Myocyte (in vitro differentiated cells): ENCODE measurements at regions not wholly inside any gene's neighbourhood (a gene's known extent, or its start where the extent isn't known, plus 50 kb on each side); places are given as distances from the start of the nearest gene placed in this dataset.

Experiments used
- DNase-seq: peaks from one replicate; pipeline ENCODE4 v3.0.0-alpha.2; 2012; ENCODE audit warnings: low read depth

DNA sequence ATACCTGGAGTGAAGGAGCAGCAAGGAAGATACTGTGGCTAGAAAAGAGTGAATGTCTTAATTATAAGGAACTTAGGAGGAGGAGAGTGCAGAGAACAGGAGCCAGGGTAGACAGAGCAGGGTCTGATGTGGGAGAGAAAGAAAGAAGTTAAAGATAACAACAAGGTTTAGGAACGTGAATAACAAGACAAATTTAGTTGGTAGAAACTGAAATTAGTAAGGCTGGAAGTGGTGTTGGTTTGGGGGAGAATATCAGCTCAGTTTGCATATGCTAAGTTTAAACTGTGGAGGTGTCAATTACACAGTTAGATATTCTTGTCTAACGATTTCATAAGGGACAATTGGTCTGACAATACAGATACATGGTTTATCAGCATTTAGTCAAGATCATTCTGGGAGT lies 1123.7 kb upstream of the PABPC4L start:
- DNase-seq = no peak

DNA sequence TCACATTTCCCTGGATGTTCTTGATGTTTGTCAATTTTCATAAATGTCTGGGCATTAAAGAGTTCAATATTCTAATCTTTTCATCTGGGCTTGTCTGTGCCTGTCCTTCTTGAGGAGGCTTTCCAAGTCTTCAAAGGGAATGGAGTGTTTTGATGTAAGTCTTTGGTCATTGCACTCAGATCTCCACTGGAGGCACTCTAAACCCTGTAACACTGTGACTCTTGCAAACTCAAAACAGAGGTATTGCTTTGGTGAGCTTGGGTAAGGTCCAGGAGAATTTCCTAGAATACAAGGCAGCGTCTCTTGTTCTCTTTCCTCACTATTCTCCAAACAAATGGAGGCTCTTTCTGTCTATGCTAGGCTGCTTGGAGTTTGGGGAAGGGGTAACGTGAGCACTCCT lies 1118.1 kb upstream of the PABPC4L start:
- peak; percentile 5 for DNase-seq

DNA sequence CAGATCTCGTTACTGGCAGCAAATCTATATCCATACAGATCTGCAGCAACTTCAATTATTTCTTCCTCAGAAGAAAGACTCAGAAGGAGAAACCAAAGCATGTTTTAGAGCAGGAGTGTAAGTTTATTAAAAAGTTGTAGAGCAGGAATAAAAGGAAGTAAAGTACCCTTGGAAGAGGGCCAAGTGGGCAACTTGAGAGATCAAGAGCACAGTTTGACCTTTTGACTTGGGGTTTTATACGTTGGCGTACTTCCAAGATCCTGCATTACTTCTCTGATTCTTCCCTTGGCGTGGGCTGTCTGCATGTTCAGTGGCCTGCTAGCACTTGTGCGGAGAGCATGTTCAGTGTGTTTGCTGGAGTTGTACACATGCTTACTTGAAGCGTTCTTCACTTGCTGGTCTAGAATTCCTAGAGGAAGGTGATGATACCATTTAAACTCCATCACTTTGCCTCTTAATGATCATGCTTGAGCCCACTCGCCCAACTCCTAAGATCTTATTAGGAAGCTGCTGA lies 1114.7 kb upstream of the PABPC4L start:
- DNase-seq = peak; percentile 4

DNA sequence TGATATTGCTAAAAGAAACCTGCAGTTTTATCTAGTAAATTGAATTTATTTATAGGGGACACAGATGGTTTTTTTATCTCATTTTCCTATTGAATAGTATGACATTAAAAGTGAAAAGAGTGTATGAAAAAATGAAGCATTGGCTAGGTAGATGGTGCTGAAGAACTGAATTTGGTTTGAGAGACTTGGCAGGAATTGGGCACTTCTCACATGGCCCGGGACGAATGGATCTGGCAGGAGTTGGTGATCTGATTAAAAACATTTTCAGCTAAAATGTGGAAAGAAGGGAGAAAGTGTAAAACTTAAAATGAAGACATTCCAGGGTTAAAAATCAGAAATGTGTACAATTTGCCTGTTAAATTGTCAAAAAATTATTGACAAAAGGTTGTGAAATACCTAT lies 1088.5 kb upstream of the PABPC4L start:
- DNase-seq = no peak

DNA sequence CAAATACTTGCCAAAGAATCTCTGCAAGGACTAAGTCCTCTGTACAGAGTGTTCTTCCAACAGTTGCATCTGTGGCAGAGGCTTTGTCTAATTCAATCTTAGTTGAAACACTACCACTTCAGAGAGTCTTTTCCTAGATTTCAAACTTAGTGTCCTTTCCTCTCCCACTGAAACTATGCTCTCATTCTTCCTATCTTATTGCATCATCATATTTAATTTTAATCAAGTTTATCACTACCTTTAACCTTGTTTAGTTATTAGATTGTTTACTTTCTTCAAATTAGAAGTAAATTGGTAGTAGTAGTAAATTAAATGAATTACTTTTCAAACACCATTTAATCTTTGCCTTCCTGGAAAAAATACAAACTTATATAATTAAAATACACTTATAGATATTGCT lies 1082.3 kb upstream of the PABPC4L start:
- no peak for DNase-seq

DNA sequence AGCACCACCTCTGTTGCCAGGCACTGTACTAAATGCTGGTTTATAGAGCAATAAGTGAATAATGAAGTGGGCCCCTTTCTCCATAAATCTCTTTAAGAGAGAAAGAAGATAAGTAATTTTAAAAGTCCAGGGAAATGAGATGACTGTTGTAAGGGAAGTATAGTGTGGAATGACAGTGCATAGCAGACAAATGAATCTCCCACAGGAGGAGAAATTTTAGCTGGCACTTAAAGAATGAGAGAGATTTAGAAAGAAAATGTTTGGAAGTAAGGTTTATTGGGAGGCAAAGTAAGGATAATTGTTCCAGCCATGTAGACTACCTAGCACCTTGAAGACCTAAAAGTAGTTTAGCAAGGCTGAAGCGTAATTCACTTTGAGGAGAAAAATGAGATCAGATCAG lies 1081.1 kb upstream of the PABPC4L start:
- DNase-seq = no peak

DNA sequence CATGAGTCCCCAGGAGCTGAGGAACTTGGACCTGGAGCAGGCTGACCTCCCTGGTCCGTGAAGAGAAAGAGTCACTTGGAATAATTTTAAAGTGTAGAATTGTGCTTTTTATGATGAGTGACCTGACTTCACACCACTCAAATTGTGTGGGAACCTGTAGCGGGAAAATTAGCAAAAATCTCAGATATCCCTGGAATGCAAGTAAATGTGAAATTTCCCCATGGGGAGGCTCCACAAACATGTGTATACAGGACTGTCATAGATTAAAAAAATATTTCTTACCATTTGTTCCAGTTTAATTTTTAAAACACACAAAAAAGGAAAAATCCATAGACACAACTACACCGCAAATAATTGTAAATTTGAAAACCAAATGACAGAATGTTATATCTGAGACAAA lies 1079.6 kb upstream of the PABPC4L start:
- DNase-seq = peak; percentile 13

DNA sequence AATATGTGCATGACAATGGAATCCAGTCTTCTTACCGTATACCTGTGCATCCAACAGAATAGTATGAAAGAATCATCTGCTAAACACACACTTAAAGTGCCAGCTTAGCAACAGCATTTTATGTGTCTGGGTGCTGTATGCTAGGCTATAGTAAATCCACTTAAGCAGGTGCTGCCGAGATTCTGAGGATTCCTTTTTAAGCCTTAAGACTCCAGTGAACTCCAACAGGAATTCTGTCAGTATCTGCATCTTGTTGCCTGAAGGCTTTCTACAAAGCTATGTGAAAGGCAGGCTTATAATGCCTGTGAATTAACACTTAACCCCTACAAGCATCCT lies 1076.4 kb upstream of the PABPC4L start:
- DNase-seq = peak; percentile 18

DNA sequence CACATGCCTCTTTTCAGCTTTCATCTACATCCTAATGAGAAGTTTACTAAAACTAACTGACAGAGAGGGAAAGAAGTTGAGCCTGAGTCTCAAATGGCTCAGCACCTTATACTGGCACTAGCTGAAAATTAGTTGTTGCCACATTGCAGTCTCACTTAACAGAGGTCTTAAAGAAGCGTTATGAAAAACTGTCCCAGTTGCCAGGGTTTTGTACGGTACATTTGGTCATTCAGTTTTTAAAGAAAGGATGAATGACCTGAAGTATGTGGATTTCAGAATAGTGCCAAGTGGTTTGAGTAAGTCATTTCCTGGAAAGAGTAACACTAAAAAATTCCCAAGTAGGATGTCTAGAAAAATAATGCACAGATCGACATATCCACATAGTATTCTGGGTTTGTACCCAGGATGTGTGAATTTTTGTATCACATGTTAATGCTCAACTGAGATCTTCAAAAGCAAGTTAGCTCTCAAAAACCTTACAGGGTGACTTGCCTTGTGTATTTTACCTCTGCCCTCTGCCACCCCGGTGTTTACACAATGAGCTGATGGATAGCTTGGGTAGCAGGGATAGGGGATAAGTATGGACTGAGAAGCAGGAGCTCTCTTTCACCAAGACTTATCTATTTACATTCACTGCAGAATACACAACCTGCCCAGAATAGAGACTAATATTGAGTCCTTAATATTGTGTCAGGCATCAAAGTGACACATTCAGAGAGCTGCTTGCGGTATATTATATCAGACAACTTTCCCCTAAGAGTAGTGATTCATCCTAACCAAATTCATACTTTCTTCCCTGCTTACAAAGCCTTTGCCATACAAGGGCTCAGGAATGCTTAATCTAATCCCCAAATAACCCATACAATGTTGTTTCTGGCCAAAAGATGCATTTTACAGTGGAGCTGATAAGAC lies 1075.7 kb upstream of the PABPC4L start:
- peak; percentile 26 for DNase-seq

DNA sequence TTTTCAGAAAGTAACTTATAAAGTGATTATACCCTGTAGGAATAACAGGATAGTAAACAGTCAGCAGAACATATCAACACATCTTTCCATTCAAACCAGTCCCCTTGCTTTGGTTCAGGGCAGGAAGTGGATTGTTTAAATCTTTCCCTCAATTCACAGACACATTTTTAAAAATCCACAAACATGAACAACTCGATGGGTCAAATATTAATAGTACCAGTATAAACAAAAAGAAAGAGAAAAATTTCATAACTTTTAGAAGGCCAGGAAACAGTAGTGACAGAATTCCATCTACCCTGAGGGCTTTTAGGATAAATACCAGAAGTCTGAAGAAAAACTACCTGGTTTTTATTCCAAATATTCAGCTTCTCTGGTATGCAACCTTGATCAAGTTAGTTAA lies 1072.8 kb upstream of the PABPC4L start:
- no peak for DNase-seq

DNA sequence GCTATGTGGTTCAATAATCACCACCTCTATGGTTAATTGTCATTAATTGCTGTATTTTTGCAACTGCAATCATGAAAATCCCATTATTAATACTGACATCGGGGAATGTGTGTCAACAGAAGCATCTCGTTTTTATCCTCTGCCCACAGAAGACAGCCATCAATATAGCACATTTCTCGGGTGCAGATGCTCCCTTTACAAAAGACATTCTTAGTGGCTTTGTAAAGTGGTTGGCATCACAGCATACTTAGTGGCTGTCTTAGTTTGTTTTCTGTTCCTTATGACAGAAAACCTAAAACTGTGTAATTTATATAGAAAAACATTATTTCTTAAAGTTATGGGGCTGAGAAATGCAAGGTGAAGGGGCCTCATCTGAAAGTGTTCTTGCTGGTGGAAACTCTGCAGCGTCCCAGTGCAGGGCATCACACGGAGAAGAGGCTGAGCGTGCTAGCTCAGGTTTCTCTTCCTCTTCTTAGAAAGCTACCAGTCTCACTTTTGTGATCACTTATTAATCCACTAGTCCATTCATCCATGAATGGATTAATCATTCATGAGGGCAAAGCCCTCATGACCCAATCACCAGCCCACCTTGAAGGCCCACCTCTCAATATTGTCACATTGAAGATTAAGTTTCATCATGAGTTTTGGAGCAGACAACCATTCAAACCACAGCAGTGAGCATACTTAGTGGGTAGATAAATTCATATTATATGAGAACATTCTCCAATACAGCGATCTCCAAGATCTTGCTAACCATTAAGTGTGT lies 1067.7 kb upstream of the PABPC4L start:
- DNase-seq = no peak

DNA sequence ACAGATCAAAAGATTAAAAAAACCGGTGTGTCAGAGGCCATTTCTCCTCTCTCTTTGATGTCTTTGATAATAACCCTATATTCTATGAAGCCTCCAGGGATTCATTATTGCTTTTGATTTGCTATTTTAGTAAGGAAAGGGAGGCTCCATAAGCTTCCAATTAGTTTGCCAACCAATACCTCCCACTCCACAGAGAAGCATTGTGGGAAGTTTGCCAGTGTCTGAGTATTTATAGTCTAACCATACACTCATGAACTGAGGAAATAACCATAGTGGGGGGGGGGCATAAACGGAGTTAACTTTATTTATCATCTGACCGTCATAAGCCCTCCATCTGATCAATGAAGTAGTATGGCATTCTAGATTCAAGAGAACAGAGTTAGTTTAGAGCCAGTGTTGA lies 1066.8 kb upstream of the PABPC4L start:
- no peak for DNase-seq

DNA sequence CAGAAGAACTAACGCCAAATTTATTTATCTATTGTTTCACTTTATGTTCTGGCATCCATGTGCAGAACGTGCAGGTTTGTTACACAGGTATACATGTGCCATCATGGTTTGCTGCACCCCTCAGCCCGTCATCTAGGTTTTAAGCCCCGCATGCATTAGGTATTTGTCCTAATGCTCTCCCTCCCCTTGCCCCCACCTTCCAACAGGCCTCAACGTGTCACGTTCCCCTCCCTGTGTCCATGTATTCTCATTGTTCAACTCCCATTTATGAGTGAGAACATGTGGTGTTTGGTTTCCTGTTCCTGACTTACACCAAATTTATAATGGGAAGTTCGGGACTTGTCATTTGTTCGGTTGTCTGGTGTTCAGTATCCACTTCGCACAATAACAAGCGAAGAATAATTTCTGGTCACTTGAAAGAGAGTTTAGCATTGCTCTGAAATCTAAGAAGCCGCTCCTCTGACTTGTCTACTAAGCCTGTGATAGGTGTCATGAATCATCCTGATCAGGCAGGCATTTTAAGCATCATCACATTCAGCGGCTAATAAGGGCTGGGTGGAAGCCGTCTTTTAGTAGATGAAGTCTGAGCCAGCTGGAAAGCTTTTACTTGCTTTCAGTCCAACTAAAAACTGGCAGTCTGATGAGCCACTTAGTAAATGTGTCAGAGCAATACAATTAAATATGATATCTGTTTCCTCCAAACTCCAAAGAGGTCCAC lies 1065.7 kb upstream of the PABPC4L start:
- DNase-seq = no peak

DNA sequence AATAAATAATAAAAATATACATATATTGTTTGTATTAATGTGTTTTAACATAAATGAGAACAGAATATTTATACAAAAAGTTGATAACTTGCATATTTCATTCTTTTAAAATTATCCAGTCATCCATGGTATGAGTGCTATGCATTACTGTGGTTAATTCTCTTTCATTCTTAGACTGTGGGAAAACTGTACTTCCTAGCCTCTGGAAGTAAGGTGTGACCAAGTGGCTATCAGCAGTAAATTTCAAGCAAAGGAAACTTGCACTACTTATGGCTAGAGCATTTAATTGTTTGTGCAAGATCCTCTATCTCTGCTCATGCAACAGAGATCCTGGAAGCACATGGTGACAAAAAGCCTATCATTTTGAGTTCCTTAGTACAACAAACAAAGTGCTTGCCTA lies 1054.5 kb upstream of the PABPC4L start:
- no peak for DNase-seq

DNA sequence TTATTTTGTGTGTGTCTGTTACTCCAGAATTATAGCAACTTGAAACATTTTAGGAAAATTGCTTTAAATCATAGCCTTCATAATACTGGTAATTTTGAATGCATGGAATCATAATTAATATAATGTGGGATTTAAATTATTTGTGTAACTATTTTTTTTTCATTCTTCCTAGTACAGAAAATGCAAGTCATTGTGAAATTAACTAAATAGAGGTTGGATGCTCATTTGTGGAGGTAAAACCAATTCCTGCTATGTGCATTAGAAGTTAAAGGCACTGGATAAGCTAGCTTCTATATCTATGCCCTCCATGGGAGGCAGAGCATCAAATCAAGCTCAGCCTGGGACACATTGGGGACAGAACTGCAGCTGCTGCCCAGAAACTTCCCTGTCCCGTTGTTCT lies 1048.5 kb upstream of the PABPC4L start:
- no peak for DNase-seq

DNA sequence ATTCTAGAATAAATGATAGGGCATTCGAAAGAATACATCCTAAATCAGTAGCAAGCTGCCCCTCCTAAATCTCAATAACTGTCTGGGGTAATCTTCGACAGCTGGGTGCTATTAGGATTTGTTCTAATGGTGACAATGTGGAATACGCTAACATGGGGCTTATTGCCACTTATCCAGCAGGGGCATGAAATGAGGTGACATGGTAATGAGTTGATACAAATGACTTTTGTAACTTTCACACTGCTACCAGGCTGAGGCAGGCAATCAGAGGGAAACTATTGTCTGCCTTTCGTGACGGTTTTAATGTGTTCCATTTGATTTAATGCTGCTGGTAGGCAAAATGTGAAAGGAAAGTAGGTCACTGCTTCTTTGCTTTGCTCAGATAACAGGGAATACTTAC lies 1047.4 kb upstream of the PABPC4L start:
- no peak for DNase-seq

DNA sequence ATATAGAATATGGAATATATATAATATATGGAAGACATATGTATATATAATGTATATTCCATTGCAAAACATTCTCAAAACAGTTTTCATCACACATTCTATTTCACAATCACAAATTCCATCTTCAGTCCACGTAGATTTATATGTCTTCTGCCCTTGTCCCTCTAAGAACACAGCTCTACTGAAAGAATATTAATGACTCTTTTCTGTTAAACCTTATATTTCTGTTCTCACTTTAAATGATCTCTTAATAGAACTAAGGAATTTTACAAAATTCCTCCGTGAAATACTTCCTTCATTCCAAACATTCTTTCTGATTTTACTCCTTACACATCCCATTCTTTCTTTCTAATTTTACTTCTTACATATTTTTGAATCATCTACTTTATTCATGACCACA lies 1043.1 kb upstream of the PABPC4L start:
- DNase-seq = no peak

DNA sequence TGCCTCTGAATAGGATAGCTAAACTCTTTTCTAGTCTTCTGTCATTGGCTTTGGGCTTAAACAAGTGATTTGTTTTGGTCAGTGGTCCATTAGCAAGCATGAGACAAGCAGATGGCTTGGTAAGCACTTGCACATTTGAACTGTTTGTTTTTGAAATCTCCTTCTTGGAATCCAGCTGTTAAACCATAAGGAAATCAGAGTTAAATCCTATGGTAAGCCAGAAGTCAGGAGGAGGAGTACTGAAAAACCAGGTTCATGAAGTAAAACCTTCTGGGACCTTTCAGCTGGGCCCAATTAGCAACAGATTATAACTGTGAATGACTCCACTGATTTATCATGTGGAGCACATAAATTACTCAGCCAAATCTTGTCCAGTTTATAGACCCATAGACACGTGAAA lies 1042.5 kb upstream of the PABPC4L start:
- no peak for DNase-seq

DNA sequence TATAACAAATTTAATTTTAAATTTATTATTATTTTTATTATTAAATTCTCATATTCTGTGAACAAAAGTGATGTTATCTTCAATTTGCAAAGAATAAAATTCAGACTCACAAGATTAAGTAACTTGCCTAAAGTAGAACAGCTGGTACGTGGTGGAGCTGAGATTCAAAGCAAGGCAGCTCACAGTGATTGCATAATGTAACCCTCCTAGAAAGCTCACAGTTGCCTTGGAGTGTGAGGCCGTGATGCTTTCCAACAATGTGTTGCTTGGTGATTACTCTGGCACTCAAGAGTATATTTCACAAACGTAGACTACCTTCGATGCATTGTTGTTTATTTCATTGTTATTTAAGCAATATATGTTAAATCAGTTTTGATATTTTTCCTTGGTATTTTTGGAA lies 1039.2 kb upstream of the PABPC4L start:
- DNase-seq = peak; percentile 82

DNA sequence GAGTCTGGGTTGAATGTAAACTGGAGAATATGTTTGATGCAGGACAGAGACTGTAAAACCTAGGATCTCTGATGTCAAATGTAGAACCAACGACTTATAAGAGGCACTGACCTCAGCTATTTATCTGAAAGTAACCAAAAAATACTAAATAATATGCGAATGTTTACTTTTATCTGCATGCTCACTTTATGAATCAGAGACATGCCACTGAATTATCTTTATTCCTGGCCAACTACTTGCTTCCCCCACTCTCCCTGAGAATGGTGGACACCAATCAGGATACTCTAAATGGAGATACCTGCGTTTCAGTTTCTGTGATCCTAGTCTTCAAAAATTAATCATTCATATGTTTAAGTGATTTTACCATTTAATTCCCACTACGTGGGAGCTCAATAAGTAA lies 1038.4 kb upstream of the PABPC4L start:
- DNase-seq = no peak

DNA sequence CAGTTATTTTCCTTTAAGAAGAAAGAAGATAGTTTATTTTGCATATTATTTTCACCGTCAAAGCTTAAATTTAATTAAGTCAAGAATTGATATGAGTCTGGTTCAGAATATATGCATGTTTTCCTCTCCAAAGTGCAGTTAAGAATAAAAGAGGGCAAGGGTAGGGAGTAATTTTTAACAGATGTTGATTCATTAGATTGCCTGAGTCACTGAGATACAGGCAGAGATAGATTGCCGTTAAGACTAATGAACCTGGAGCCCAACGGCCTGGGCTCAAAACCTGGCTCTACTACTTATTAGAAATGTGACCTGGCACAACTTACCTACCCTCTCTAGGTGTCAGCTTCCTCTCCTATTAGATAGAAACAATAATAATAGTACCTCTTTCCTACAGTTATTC lies 1037.4 kb upstream of the PABPC4L start:
- no peak for DNase-seq

DNA sequence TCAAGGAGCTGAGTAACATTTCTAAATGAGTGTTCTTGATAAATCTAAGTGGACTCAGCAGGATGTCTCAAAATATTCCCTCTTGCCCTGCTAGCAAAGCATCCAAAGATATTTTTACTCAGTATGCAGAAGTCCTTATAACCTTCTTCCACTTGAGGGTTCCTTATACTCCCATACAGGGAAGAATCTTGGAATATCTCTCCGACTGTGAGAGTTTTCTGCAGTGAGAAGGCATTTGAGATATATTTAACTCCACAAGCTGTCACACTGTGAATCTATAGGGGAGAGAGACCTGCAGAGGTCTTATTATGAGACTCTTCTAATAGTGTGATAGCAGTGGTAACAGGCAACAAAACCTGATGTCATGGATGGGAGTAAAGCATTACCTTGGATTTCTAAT lies 1034.5 kb upstream of the PABPC4L start:
- DNase-seq = no peak
